SJCRH30 (cell line): ENCODE measurements at regions not wholly inside any gene's neighbourhood (a gene's known extent, or its start where the extent isn't known, plus 50 kb on each side); places are given as distances from the start of the nearest gene placed in this dataset.
"Not testable (repeated sequence)": the region's sequence is repeated elsewhere in the genome, so short reads cannot be mapped to it uniquely, and the experiment has no call there.

Experiments used
- DNase-seq, 2 experiments: peaks; one replicate each; pipeline ENCODE4 v3.0.0-alpha.2; 2015 to 2020
- H3K27ac ChIP-seq: fragments of 250-450 bp; sonication (Bioruptor Pico); 2 replicates; pipeline ENCODE4 v1.5.1; 2020; ENCODE audit warnings: mild to moderate bottlenecking, moderate library complexity
- H3K27me3 ChIP-seq: fragments of 250-450 bp; sonication (Bioruptor Pico); 2 replicates; pipeline ENCODE4 v1.5.1; 2020; ENCODE audit warnings: mild to moderate bottlenecking, moderate library complexity
- H3K36me3 ChIP-seq: fragments of 250-450 bp; sonication (Bioruptor Pico); 2 replicates; pipeline ENCODE4 v1.5.1; 2020; ENCODE audit warnings: mild to moderate bottlenecking, moderate library complexity
- H3K4me1 ChIP-seq: fragments of 250-450 bp; sonication (Bioruptor Pico); 2 replicates; pipeline ENCODE4 v1.5.1; 2020; ENCODE audit warnings: mild to moderate bottlenecking, moderate library complexity
- H3K4me3 ChIP-seq: fragments of 250-450 bp; sonication (Bioruptor Pico); 2 replicates; pipeline ENCODE4 v1.5.1; 2020; ENCODE audit warnings: mild to moderate bottlenecking, moderate library complexity
- H3K9me3 ChIP-seq: fragments of 250-450 bp; sonication (Bioruptor Pico); replicated peaks from 2 replicates; pipeline ENCODE4 v1.5.1; 2020; ENCODE audit warnings: mild to moderate bottlenecking, moderate library complexity

DNA sequence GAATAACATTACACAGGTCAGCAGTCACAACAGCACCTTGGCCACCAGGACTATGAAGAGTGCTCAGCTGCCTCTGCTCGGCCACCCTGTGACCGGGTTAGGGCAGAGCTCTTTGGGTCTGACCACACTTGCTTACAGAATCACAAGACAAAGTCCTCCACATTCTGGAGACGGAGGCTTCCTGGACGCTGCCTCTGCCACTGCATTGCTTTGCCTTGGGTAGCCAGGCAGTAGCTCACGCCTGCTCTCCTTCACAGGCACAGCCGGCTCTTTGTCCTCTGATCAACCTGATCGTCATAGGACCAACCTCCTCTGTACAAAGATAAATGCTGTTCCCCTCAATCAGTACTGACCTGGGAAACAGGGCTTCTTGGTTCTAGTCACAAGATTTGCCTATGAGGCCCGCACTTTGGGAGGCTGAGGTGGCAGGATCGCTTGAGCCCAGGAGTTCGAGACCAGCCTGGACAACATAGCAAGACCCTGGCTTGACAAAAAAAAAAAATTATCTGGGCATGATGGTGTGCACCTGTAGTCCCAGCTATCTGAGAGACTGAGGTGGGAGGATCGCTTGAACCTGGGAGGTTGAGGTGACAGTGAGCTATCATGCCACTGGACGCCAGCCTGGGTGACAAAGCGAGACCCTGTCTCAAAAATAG is 128.4 kb upstream of the IER5L start:
- Histone ChIP-seq H3K9me3 (peaks cover 7% of the 10 kb centered on the region), H3K36me3 (no peaks in the 10 kb centered on the region), H3K4me1 (no peaks in the 10 kb centered on the region), H3K27ac (no peak overlapping the region), H3K27me3 (peaks cover 3% of the 10 kb centered on the region; the same call in 1 of the 2 replicates), H3K4me3 (no peak overlapping the region)
- DNase-seq, result no peak

DNA sequence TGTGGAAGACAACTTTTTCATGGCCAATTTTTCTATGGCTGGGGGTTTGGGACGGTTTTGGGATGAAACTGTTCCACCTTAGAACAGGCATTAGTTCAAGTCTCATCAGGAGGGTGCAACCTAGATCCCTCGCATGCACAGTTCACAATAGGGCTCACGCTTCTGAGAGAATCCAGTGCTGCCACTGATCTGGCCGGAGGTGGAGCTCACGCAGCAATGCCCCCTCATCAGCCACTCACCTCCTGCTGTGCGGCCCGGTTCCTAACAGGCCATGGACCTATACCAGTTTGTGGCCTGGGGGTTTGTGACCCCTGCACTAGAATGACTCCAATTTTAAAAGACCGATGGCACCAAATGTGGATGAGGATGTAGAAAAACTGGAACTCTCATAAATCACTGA is 127.2 kb upstream of the IER5L start:
- Histone ChIP-seq H3K36me3 (no peaks in the 10 kb centered on the region), H3K4me3 (no peak overlapping the region), H3K9me3 (peaks cover 7% of the 10 kb centered on the region), H3K4me1 (no peaks in the 10 kb centered on the region), H3K27me3 (peaks cover 3% of the 10 kb centered on the region; the same call in 1 of the 2 replicates), H3K27ac (no peak overlapping the region)
- no peak for DNase-seq

DNA sequence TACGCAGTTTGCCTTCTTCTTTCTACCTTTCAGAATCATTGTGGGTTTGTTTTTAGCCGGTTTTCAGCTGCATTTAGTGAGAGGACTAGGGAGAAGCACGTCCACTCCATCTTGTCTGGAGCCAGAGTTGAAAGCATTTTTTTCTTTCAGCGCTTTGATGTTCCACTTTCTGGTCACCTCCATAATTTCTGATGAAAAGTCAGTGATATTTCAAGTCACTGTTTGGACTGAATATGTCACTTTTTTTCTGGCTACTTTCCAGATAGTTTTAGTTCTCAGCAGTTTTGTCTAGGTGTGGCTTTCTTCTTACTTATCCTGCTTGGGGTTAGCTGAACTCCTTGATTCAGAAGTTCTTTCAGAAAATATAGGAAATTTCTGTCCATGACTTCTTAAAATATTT is 123.9 kb upstream of the IER5L start:
- Histone ChIP-seq H3K4me3 (no peak overlapping the region), H3K9me3 (peaks cover 7% of the 10 kb centered on the region), H3K27me3 (peaks cover 3% of the 10 kb centered on the region; the same call in 1 of the 2 replicates), H3K36me3 (no peaks in the 10 kb centered on the region), H3K4me1 (no peaks in the 10 kb centered on the region), H3K27ac (no peak overlapping the region)
- DNase-seq, result no peak

DNA sequence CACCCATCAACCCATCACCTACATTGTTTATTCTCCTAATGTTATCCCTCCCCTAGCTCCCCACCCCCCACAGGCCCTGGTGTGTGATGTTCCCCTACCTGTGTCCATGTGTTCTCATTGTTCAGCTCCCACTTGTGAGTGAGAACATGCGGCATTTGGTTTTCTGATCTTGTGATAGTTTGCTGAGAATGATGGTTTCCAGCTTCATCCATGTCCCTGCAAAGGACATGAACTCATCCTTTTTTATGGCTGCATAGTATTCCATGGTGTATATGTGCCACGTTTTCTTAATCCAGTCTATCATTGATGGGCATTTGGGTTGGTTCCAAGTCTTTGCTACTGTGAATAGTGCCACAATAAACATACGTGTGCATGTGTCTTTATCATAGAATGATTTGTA is 118.1 kb upstream of the IER5L start:
- H3K4me1 ChIP-seq, DNase-seq, H3K27me3 ChIP-seq, H3K4me3 ChIP-seq, H3K36me3 ChIP-seq, H3K9me3 ChIP-seq, H3K27ac ChIP-seq: not testable (repeated sequence)

DNA sequence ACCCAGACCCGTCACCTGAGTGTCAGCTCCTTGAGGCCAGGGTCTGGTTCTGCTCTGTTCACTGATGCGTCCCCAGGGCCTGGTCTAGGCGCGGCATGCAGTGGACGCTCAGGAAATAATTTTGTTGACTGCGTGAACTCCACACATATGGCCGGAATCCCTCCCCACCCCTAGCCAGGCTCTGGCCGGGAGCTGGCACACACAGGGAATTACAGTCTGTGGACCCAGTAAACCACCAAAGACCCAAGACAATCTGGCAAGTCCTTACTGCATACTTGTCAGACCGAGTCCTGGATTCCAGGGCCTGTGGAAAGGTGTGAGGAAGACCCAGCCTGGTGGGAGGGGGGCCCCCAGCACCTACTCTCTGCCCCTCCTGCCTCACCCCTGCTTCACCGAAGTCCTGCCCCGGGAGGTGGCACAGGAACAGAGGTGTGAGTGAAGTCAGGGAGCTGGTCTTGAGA is 113.0 kb upstream of the IER5L start:
- no peak overlapping the region for H3K4me3 ChIP-seq
- H3K4me1 ChIP-seq, result no peaks in the 10 kb centered on the region
- H3K27me3 ChIP-seq, result peaks cover 38% of the 10 kb centered on the region
- H3K36me3 ChIP-seq, result no peaks in the 10 kb centered on the region
- no peak overlapping the region for H3K27ac ChIP-seq
- no peak for DNase-seq
- no peaks in the 10 kb centered on the region for H3K9me3 ChIP-seq

DNA sequence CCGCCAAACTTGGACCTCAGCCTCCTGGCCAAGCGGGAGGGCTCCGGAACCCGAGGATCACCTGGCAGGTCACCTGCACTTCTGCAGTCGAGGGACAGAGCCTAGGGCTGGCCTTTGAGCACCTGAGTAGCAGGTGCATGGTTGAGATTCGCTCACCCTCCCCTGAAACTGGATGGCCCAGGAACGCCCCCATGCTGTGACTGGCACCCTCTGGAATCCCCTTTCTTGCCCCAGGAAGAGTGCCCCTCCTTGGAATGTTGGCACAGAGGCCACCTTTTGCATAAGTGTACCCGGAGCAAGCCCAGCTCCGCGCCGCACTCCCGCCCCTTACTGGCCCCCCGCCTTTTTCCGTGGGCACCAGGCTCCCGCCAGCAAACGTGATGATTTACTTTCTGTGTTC is 112.5 kb upstream of the IER5L start:
- Histone ChIP-seq H3K36me3 (no peaks in the 10 kb centered on the region), H3K4me3 (no peak overlapping the region)

DNA sequence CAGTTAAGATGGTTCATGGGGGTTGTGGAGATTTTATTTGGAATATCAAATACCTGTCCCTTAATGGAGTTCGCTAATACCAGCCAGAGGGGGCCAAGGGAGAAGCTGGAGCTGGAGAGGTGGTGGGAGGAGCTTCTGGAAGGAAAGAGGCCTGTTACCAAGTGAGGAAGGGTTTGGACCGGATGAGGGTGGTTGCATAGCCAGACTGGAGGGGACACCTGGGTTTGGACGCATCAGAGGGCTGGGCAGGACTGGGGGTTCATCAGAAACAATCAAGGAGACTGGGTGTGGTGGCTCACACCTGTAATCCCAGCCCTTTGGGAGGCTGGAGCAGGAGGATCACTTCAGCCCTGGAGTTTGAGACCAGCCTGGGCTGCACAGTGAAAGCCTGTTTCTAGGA is 111.8 kb upstream of the IER5L start:
- no peak overlapping the region for H3K4me3 ChIP-seq
- H3K27me3 ChIP-seq, result peaks cover 42% of the 10 kb centered on the region
- H3K4me1 ChIP-seq, result no peaks in the 10 kb centered on the region
- H3K9me3 ChIP-seq, result no peaks in the 10 kb centered on the region
- H3K36me3 ChIP-seq, result no peaks in the 10 kb centered on the region
- H3K27ac ChIP-seq, result no peak overlapping the region
- DNase-seq, result no peak

More for the DNA sequence above, 112.5 kb upstream of the IER5L start:
- no peak for DNase-seq
- Histone ChIP-seq H3K4me1 (no peaks in the 10 kb centered on the region), H3K27me3 (peaks cover 42% of the 10 kb centered on the region), H3K9me3 (no peaks in the 10 kb centered on the region), H3K27ac (no peak overlapping the region)

DNA sequence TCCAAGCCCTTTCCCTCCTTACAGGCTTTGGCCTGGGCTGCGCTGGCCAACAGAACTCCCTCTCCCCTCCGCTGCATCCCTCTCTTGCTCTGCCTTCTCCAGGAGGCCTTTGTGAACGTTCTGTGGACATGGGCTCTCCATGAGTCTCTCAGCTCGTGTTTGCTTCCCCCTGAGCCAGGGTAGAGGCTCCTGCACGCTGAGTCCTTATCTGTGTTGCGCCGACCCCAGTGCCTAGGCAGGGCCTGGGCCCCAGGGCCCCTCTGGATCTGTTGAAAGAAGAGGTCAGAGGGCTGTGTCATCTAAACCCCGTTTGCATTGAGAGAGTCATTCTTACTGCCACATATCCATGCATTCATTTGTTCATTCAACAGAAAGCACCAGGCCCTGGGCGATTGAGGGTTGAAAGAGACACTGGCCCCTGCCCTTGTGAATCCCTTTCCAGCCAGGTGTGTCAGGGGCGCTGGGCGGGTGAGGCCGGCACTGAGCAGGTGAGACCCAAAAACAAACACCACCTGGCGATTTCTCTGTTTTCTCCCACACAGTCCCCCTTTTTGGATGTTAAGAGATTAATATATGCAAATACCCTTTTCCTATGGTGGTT is 111.2 kb upstream of the IER5L start:
- Histone ChIP-seq H3K36me3 (no peaks in the 10 kb centered on the region), H3K27me3 (peaks cover 42% of the 10 kb centered on the region), H3K9me3 (no peaks in the 10 kb centered on the region), H3K4me3 (no peak overlapping the region), H3K27ac (no peak overlapping the region), H3K4me1 (no peaks in the 10 kb centered on the region)
- DNase-seq, result no peak

DNA sequence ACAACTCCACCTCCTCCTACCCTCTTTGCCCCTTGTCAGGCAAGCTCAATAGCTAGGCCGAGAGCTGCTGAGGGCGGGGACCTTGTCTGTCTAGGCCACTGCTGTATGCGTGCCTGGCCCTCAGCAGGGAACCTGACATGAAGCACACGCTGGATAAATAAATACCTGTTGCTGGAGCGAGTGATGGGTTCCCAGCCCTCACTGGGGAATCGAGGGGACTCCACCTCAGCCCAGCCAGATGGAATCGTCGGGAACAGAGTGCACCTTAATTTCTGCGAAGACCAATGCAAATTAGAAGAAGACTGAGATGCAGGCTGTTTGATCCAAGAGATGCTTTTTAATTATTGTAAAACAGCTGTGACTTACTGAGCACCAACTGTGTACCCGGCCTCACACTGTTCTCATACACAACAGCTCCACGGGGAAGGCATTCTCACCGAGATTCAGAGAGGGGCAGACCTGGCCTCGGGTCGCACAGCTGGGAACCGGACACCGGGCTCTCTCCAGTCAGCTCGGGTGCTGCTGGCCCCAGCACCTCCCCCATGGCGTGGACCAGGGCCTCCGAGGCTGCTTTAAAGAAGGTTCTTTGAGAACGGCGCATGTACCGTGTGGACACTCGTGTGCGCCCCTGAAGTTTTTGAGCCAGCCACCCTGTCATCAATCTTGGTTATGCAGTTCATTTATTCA is 109.7 kb upstream of the IER5L start:
- Histone ChIP-seq H3K27ac (no peak overlapping the region), H3K36me3 (no peaks in the 10 kb centered on the region), H3K4me1 (no peaks in the 10 kb centered on the region), H3K27me3 (peaks cover 48% of the 10 kb centered on the region), H3K9me3 (no peaks in the 10 kb centered on the region), H3K4me3 (no peak overlapping the region)
- DNase-seq, result no peak

DNA sequence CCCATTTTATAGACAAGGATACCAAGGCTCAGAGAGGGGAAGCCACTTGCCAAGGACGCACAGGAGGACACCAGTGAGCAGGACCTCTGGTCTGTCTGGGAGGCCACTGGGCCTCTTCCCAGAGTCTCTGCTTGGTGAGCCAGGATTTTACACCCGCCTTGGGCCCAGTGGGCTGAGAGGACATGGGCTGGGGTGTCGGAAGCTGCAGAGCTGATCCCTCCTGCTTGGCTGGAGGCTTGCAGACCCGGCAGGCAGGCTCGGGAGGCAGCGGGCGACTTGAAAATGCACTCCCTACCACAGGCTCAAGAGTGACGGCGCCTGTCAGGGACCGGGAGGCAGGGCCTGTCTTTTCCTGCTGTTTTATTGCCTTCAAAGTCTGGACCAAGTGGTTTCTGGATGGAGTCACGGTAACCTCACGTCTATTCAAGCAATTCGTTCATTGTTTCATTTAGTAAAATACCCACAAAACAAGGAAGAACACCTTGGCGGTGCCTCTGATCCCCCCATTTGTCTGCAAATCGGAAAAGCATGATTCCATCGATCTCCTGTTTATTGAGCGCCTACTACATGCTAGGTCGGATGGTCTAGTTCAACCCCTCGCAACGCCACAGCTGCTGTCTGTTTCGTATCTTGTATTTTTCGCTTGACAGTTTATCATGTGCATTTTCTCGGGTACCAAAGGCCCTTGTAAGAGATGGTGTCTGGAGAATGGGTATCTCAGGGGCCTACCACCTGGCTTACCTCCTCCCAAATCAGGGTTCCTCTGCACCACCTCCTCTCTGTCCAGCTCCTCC is 108.1 kb upstream of the IER5L start:
- no peaks in the 10 kb centered on the region for H3K4me1 ChIP-seq
- no peaks in the 10 kb centered on the region for H3K9me3 ChIP-seq
- no peaks in the 10 kb centered on the region for H3K36me3 ChIP-seq
- no peak overlapping the region for H3K4me3 ChIP-seq
- DNase-seq, result no peak
- peaks cover 57% of the 10 kb centered on the region for H3K27me3 ChIP-seq
- no peak overlapping the region for H3K27ac ChIP-seq

DNA sequence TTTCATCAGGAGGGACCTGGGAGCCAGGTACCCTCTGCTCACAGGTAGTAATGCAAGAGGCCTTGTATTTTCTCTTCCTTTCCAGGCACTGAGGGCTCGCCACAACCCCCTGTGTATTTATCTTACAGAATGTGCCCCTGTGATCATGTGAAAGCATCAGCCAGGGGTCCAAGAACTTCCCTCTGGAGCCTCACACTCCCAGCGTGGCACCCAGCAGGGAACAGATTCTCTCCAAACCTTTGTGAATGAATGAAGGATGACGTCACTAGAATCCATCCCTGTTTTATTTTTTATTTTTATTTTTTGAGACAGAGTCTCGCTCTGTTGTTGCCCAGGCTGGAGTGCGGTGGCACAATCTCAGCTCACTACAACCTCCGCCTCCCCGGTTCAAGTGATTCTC is 107.3 kb upstream of the IER5L start:
- no peak for DNase-seq
- H3K27ac ChIP-seq, result no peak overlapping the region
- no peak overlapping the region for H3K4me3 ChIP-seq

DNA sequence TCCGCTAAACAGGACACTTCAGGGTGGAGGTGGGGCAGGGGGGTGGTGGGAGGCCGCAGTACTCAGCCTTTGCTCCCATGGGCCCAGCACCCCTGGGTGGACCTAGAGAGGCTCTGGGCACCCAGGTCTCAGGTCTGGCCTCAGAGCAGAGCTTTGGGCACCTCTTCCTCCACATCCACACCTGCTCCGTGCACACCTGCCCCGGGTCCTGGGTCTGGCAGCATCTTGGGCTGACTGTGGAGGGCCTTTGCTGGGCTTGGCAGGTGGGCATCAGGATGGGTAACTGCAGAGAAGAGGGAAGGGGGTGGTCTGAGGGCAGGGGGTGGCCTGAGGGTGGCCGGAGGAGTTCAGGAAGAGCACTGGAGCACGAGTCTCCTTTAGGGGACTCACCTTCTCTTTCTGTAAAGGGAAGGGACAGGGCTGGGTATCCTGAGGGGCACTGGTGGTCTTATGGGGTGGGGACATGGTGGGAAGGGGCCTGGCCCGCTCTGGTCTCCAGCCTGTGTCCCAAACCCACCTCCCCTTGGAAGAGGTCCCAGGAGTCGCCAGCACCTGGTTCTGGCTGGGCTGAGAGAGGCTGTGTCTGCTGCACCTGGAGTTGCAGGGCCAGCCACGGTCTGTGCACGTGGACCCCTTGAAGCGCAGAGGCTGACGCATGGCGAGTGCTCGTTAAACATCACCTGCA is 106.7 kb upstream of the IER5L start:
- no peak for DNase-seq
- H3K36me3 ChIP-seq, result no peaks in the 10 kb centered on the region
- H3K4me1 ChIP-seq, result no peaks in the 10 kb centered on the region
- no peak overlapping the region for H3K4me3 ChIP-seq
- peaks cover 61% of the 10 kb centered on the region for H3K27me3 ChIP-seq
- H3K27ac ChIP-seq, result no peak overlapping the region
- H3K9me3 ChIP-seq, result no peaks in the 10 kb centered on the region

More for the DNA sequence above, 107.3 kb upstream of the IER5L start:
- Histone ChIP-seq H3K4me1 (no peaks in the 10 kb centered on the region), H3K27me3 (peaks cover 58% of the 10 kb centered on the region), H3K9me3 (no peaks in the 10 kb centered on the region), H3K36me3 (no peaks in the 10 kb centered on the region)

DNA sequence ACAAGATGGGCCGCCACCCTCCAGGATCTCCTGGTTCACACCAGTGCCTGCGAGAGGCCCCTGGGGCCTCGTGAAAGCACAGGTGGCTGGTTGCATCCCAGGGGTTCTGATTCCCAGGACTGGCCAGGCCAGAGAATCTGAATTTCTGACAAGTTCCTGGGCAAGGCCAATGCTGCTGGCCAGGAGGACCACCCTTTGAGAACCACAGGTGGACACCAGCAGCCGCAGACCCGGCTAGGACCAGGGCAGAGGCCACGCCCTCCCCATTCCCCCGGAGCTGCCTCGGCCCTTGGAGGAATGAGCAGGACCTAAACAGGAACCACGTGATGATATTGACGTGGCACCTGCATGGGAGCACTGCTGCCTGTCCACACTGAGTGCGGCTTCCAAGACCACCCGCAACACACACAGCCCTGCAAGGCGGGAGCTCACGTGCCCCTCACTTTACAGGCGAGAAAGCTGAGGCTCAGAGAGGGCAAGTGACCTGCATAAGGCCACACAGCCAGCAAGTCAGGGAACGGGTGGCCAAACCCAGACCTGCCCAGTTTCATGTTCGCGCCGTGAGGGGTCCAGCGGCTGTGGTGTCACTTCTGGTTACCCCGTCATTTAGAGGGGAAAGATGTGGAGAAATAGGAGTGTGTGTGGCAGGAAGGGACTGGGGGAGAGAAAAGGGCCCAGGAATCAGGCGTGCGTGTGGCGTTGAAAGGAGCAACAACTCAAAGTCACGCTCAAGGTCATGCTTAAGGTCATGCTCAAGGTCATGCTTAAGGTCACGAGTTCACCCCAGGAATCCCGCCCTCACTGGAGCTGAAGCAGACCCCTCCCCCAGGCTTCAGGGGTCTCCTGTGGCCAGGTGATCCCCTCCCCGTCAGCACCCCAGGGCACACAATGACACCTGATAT is 105.9 kb upstream of the IER5L start:
- H3K27me3 ChIP-seq, result peaks cover 53% of the 10 kb centered on the region
- no peak for DNase-seq
- no peak overlapping the region for H3K4me3 ChIP-seq
- no peak overlapping the region for H3K27ac ChIP-seq
- H3K4me1 ChIP-seq, result no peaks in the 10 kb centered on the region
- H3K9me3 ChIP-seq, result no peaks in the 10 kb centered on the region
- H3K36me3 ChIP-seq, result no peaks in the 10 kb centered on the region

DNA sequence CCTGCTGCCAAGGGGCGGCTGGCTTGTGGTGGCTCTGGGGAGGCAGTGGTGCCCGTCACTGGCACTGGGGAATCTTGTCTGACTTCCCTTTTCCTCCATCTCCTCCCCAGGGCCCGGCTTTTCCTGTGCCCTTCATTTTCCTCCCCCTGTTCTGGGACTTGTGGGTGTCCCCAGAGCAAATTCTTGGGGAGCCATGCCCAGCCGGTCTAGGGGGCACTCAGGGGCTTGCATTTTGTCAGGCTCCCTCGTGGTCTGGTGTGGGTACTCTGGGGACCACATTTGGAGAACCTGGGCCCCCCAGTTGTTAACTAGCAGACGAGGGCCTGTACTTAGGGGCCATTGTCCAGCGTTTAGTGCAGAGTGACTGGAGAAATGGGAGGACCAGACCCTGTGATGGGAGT is 105.2 kb upstream of the IER5L start:
- Histone ChIP-seq H3K4me1 (no peaks in the 10 kb centered on the region), H3K4me3 (no peak overlapping the region), H3K27me3 (peaks cover 55% of the 10 kb centered on the region), H3K9me3 (no peaks in the 10 kb centered on the region), H3K36me3 (no peaks in the 10 kb centered on the region), H3K27ac (no peak overlapping the region)
- no peak for DNase-seq
